Stimulated activated CD4-positive, alpha-beta T cell treated with anti-CD3 and anti-CD28 coated beads, Interleukin-2, amount 100 ng/mL, for 24 hours (primary cell): ENCODE measurements at regions not wholly inside any gene's neighbourhood (a gene's known extent, or its start where the extent isn't known, plus 50 kb on each side); places are given as distances from the start of the nearest gene placed in this dataset.
"Not testable (repeated sequence)": the region's sequence is repeated elsewhere in the genome, so short reads cannot be mapped to it uniquely, and the experiment has no call there.

ENCODE experiments used
- DNase-seq, 2 donors: peaks; one replicate each; pipeline ENCODE4 v3.0.0-alpha.2; 2020

- DNase-seq, result no peak
These were observed 507.6 kb downstream of the NR2F2 start for GRCh38 chr15:96838081-96838480.

GRCh38 chr15:96849271-96849900, 518.9 kb downstream of the NR2F2 start:
- DNase-seq, result no peak

GRCh38 chr15:96851613-96852012, 521.1 kb downstream of the NR2F2 start:
- no peak for DNase-seq

GRCh38 chr15:96858694-96859093, 528.2 kb downstream of the NR2F2 start:
- no peak for DNase-seq

GRCh38 chr15:96860741-96861140, 530.2 kb downstream of the NR2F2 start:
- no peak for DNase-seq

- DNase-seq, result no peak
These were observed 537.5 kb downstream of the NR2F2 start for GRCh38 chr15:96867992-96868391.

- DNase-seq, result no peak
These were observed 538.6 kb downstream of the NR2F2 start for GRCh38 chr15:96869122-96869521.

GRCh38 chr15:96869790-96870189, 539.3 kb downstream of the NR2F2 start:
- no peak for DNase-seq

GRCh38 chr15:96870580-96870979, 540.1 kb downstream of the NR2F2 start:
- no peak for DNase-seq

- DNase-seq, result not testable (repeated sequence)
These were observed 546.9 kb downstream of the NR2F2 start for GRCh38 chr15:96877442-96877841.

- no peak for DNase-seq
These were observed 547.6 kb downstream of the NR2F2 start for GRCh38 chr15:96878129-96878528.

GRCh38 chr15:96882121-96882772, 551.7 kb downstream of the NR2F2 start:
- no peak for DNase-seq

- DNase-seq, result no peak
These were observed 557.2 kb downstream of the NR2F2 start for GRCh38 chr15:96887730-96888129.

GRCh38 chr15:96888764-96889163, 558.3 kb downstream of the NR2F2 start:
- DNase-seq, result no peak

- no peak for DNase-seq
These were observed 559.4 kb downstream of the NR2F2 start for GRCh38 chr15:96889734-96890480.

GRCh38 chr15:96891046-96891445, 560.5 kb downstream of the NR2F2 start:
- no peak for DNase-seq

- DNase-seq, result no peak
These were observed 562.8 kb downstream of the NR2F2 start for GRCh38 chr15:96893159-96893906.

GRCh38 chr15:96894659-96895058, 564.2 kb downstream of the NR2F2 start:
- no peak for DNase-seq

- DNase-seq, result no peak
These were observed 566.3 kb downstream of the NR2F2 start for GRCh38 chr15:96896766-96897165.

GRCh38 chr15:96914081-96914480, 583.6 kb downstream of the NR2F2 start:
- no peak for DNase-seq

GRCh38 chr15:96916750-96917149, 586.2 kb downstream of the NR2F2 start:
- DNase-seq, result no peak

GRCh38 chr15:96924570-96924969, 594.1 kb downstream of the NR2F2 start:
- no peak for DNase-seq
